ENCODE measurements at regions not wholly inside any gene's neighbourhood (a gene's known extent, or its start where the extent isn't known, plus 50 kb on each side); places are given as distances from the start of the nearest gene placed in this dataset.

DNA sequence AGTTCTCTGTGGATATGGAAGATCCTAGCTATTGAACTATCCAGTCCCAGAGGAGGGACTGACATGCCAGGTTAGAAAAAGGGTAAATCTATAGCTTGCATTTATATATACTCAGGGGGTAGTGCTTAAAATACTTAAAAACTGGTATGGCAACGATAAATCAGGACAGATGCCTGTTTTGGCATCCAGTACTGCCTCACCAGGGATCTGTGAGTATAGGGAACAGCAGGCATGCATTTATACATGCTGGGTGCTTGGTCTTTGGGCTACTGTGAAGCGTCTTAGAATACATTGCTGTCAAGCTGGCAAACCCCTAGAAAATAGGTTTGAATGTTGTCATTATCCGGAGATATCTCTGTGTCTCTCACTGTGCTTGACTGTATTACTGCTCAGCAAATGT lies 94.2 kb upstream of the DRD2 start:
- TF ChIP-seq CTCF (IDR thresholded peaks at IDR 0.05) (no peak), POLR2A (IDR thresholded peaks at IDR 0.05) (no peak)

All from tibial nerve (tissue), 3 donors.